ENCODE measurements at regions not wholly inside any gene's neighbourhood (a gene's known extent, or its start where the extent isn't known, plus 50 kb on each side); places are given as distances from the start of the nearest gene placed in this dataset.

- no peaks in the 10 kb centered on the region for H3K9me3 Mint-ChIP-seq (ENCODE audit: unreplicated experiment)
- H3K27ac Mint-ChIP-seq (ENCODE audit: unreplicated experiment), result no peak overlapping the region
- no peaks in the 10 kb centered on the region for H3K36me3 Mint-ChIP-seq (ENCODE audit: low read depth, unreplicated experiment)
- peaks cover 3% of the 10 kb centered on the region for H3K27me3 Mint-ChIP-seq (ENCODE audit: unreplicated experiment)
- H3K4me3 Mint-ChIP-seq (ENCODE audit: unreplicated experiment), result no peak overlapping the region
- no peak for DNase-seq (ENCODE audit: low spot score)
- no peak for TF ChIP-seq CTCF (IDR thresholded peaks at IDR 0.05; ENCODE audit: unreplicated experiment)
- no peaks in the 10 kb centered on the region for H3K4me1 Mint-ChIP-seq (ENCODE audit: unreplicated experiment)
Measured at GRCh38 chr3:194787650-194788049, 102.0 kb downstream of the FAM43A start.

- DNase-seq (ENCODE audit: low spot score), result no peak
- H3K4me3 Mint-ChIP-seq (ENCODE audit: unreplicated experiment), result no peak overlapping the region
- no peaks in the 10 kb centered on the region for H3K4me1 Mint-ChIP-seq (ENCODE audit: unreplicated experiment)
- no peak for TF ChIP-seq CTCF (IDR thresholded peaks at IDR 0.05; ENCODE audit: unreplicated experiment)
- no peaks in the 10 kb centered on the region for H3K36me3 Mint-ChIP-seq (ENCODE audit: low read depth, unreplicated experiment)
- no peak overlapping the region for H3K27ac Mint-ChIP-seq (ENCODE audit: unreplicated experiment)
- H3K9me3 Mint-ChIP-seq (ENCODE audit: unreplicated experiment), result no peaks in the 10 kb centered on the region
- peaks cover 1% of the 10 kb centered on the region for H3K27me3 Mint-ChIP-seq (ENCODE audit: unreplicated experiment)
Measured at GRCh38 chr3:194792368-194792767, 106.7 kb downstream of the FAM43A start.

GRCh38 chr3:194797555-194798250 lies 112.0 kb downstream of the FAM43A start:
- Mint-ChIP-seq H3K4me1 (ENCODE audit: unreplicated experiment) (no peaks in the 10 kb centered on the region), H3K9me3 (ENCODE audit: unreplicated experiment) (no peaks in the 10 kb centered on the region), H3K4me3 (ENCODE audit: unreplicated experiment) (no peak overlapping the region), H3K36me3 (ENCODE audit: low read depth, unreplicated experiment) (no peaks in the 10 kb centered on the region), H3K27ac (ENCODE audit: unreplicated experiment) (no peak overlapping the region), H3K27me3 (ENCODE audit: unreplicated experiment) (no peaks in the 10 kb centered on the region)
- TF ChIP-seq CTCF (IDR thresholded peaks at IDR 0.05; ENCODE audit: unreplicated experiment), result no peak
- DNase-seq (ENCODE audit: low spot score), result no peak

GRCh38 chr3:194798486-194798885 lies 112.8 kb downstream of the FAM43A start:
- Mint-ChIP-seq H3K27ac (ENCODE audit: unreplicated experiment) (no peak overlapping the region), H3K9me3 (ENCODE audit: unreplicated experiment) (no peaks in the 10 kb centered on the region), H3K27me3 (ENCODE audit: unreplicated experiment) (peaks cover 1% of the 10 kb centered on the region), H3K4me1 (ENCODE audit: unreplicated experiment) (no peaks in the 10 kb centered on the region), H3K4me3 (ENCODE audit: unreplicated experiment) (no peak overlapping the region), H3K36me3 (ENCODE audit: low read depth, unreplicated experiment) (no peaks in the 10 kb centered on the region)
- no peak for TF ChIP-seq CTCF (IDR thresholded peaks at IDR 0.05; ENCODE audit: unreplicated experiment)
- DNase-seq (ENCODE audit: low spot score), result no peak

GRCh38 chr3:194800002-194800401 lies 114.3 kb downstream of the FAM43A start:
- Mint-ChIP-seq H3K4me1 (ENCODE audit: unreplicated experiment) (no peaks in the 10 kb centered on the region), H3K27me3 (ENCODE audit: unreplicated experiment) (peaks cover 1% of the 10 kb centered on the region), H3K4me3 (ENCODE audit: unreplicated experiment) (no peak overlapping the region), H3K9me3 (ENCODE audit: unreplicated experiment) (no peaks in the 10 kb centered on the region), H3K36me3 (ENCODE audit: low read depth, unreplicated experiment) (no peaks in the 10 kb centered on the region), H3K27ac (ENCODE audit: unreplicated experiment) (no peak overlapping the region)
- TF ChIP-seq CTCF (IDR thresholded peaks at IDR 0.05; ENCODE audit: unreplicated experiment), result no peak
- DNase-seq (ENCODE audit: low spot score), result no peak

Data from endothelial cell (in vitro differentiated cells).